ENCODE measurements at regions not wholly inside any gene's neighbourhood (a gene's known extent, or its start where the extent isn't known, plus 50 kb on each side); places are given as distances from the start of the nearest gene placed in this dataset.

DNA sequence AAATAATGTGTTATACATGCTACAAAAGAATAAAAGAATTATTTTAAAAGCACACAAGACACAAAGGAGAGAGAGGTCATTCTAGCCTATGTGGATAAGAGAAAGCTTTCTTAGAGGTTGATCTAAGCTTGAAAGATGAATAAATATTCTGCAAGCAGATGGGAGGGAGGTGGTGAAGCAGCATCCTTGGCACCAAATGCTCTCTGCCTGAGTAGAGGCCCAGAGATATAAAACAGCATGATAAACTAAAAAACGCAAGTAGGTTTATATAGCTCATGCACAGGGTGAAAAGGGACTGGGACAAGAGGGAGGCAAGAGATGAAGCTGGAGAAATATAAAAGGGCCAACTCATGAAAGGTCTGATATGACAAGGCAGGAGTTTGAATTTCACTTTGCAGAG lies 283.2 kb upstream of the POU5F2 start:
- TF ChIP-seq, protein P1, sequence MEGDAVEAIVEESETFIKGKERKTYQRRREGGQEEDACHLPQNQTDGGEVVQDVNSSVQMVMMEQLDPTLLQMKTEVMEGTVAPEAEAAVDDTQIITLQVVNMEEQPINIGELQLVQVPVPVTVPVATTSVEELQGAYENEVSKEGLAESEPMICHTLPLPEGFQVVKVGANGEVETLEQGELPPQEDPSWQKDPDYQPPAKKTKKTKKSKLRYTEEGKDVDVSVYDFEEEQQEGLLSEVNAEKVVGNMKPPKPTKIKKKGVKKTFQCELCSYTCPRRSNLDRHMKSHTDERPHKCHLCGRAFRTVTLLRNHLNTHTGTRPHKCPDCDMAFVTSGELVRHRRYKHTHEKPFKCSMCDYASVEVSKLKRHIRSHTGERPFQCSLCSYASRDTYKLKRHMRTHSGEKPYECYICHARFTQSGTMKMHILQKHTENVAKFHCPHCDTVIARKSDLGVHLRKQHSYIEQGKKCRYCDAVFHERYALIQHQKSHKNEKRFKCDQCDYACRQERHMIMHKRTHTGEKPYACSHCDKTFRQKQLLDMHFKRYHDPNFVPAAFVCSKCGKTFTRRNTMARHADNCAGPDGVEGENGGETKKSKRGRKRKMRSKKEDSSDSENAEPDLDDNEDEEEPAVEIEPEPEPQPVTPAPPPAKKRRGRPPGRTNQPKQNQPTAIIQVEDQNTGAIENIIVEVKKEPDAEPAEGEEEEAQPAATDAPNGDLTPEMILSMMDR (conservative IDR thresholded peaks at IDR 0.05; ENCODE audit: low read depth, low read length): no peak
- TF ChIP-seq, protein P2, sequence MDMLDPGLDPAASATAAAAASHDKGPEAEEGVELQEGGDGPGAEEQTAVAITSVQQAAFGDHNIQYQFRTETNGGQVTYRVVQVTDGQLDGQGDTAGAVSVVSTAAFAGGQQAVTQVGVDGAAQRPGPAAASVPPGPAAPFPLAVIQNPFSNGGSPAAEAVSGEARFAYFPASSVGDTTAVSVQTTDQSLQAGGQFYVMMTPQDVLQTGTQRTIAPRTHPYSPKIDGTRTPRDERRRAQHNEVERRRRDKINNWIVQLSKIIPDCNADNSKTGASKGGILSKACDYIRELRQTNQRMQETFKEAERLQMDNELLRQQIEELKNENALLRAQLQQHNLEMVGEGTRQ (IDR thresholded peaks at IDR 0.05; ENCODE audit: low read depth, low read length): no peak
- no peak for TF ChIP-seq SMC3 (IDR thresholded peaks at IDR 0.05; ENCODE audit: low read depth, low read length)
